ENCODE measurements at regions not wholly inside any gene's neighbourhood (a gene's known extent, or its start where the extent isn't known, plus 50 kb on each side); places are given as distances from the start of the nearest gene placed in this dataset.

DNA sequence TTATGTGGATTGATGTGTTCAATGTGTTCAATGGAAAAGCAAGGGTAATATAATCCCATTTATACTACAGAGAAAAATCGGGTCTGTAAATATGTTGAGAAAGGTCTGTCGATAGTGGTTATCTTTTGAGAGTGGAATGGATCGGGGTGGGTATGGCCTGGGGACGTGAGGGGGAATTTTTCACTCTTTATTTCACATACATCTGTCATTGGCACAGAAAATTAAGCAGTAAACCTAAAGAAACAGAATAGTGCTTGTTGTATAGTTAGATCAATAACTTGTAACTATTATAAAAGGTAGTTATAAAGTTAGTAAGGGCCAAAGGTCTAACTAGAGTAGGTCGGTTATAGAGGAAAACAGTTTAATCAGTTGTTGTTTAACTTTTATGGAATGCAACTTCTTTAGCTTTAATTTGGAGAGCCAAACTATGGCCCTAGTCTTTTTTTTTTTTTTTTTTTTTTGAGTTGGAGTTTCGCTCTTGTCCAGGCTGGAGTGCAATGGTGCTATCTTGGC is 66.1 kb upstream of the ABL1 start:
- Histone ChIP-seq H3K9me3 (ENCODE audit: control insufficient read depth, low read depth, low read length) (no peaks in the 10 kb centered on the region), H3K4me3 (ENCODE audit: low read length) (no peak overlapping the region), H3K4me1 (ENCODE audit: control insufficient read depth, insufficient read depth, low read length) (peaks cover 39% of the 10 kb centered on the region), H3K27ac (ENCODE audit: low read length) (peak overlapping the region; percentile 77), H3K36me3 (ENCODE audit: control insufficient read depth, insufficient read depth, low read length) (no peaks in the 10 kb centered on the region), H3K27me3 (ENCODE audit: control insufficient read depth, insufficient read depth, low read length) (no peaks in the 10 kb centered on the region)
- WGBS (ENCODE audit: insufficient coverage, low lambda C conversion rate): no CpG with 5 or more reads among the region's 6 CpGs
- peak in 1 of 2 donors; percentile 61 for DNase-seq

GRCh38 chr9:130770093-130770492 is 65.0 kb upstream of the ABL1 start:
- no CpG with 5 or more reads among the region's 3 CpGs for WGBS (ENCODE audit: insufficient coverage, low lambda C conversion rate)

DNA sequence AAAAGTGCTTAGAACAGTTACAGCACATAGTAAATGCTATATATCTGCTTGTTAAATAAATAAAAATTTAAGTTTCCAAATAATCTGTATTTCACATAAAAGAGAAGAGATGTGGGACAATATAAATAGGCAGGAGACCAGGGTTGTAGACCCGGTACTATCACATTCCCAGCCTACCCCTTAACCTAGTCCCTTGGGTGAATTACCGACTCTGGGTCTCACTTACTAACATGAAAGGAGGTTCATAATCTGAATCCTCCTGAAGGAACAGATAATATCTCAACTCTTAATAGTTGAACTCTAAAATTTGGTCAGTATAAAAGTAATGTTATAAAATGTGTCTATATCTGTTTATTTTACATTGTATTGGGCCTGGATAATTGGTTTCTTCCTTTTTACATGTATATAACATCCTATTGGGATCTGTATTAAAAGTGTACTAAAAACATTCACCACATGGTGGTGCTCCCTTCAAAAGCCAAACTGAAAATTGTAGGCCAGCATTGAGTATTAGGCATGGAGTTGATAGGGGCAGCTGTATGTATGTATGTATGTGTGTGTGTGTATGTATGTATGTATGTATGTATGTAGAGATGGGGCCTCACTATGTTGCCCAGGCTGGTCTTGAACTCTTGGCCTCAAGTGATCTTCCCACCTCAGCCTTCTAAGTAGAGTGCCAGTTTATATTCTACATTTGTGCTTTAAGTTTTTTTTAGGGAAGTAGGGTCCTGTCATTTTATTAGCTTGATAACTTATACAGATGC is 64.2 kb upstream of the ABL1 start:
- no peaks in the 10 kb centered on the region for H3K27me3 ChIP-seq (ENCODE audit: control insufficient read depth, insufficient read depth, low read length)
- no peak overlapping the region for H3K4me3 ChIP-seq (ENCODE audit: low read length)
- WGBS (ENCODE audit: insufficient coverage, low lambda C conversion rate): no CpG with 5 or more reads among the region's 2 CpGs
- no peak overlapping the region for H3K27ac ChIP-seq (ENCODE audit: low read length)
- peak in 1 of 2 donors; percentile 60 for DNase-seq
- H3K9me3 ChIP-seq (ENCODE audit: control insufficient read depth, low read depth, low read length): peaks cover 5% of the 10 kb centered on the region
- H3K36me3 ChIP-seq (ENCODE audit: control insufficient read depth, insufficient read depth, low read length): no peaks in the 10 kb centered on the region
- peaks cover 33% of the 10 kb centered on the region for H3K4me1 ChIP-seq (ENCODE audit: control insufficient read depth, insufficient read depth, low read length)

More at GRCh38 chr9:130770093-130770492, 65.0 kb upstream of the ABL1 start:
- peak overlapping the region; percentile 77 for H3K27ac ChIP-seq (ENCODE audit: low read length)
- no peak for DNase-seq
- H3K4me3 ChIP-seq (ENCODE audit: low read length): no peak overlapping the region
- H3K4me1 ChIP-seq (ENCODE audit: control insufficient read depth, insufficient read depth, low read length): peaks cover 39% of the 10 kb centered on the region
- H3K27me3 ChIP-seq (ENCODE audit: control insufficient read depth, insufficient read depth, low read length): no peaks in the 10 kb centered on the region
- H3K9me3 ChIP-seq (ENCODE audit: control insufficient read depth, low read depth, low read length): no peaks in the 10 kb centered on the region
- no peaks in the 10 kb centered on the region for H3K36me3 ChIP-seq (ENCODE audit: control insufficient read depth, insufficient read depth, low read length)

DNA sequence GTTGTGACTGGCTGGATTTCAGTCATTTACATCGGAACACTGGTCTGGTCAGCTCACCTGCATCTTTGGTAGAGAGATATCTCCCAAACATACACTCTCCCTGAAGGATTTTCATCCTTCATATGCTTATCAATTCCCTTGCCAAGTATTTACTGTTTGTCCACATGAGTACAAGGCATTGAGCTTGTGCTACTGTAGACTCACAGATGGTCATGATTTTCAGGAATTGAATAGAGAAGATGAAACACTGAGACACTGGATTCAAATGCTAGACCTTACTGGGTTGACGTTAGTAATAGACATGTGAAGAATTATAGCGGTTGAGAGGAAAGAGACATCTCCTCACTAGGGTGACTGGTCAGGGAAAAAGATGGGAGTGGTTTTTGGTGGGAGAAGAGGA is 62.9 kb upstream of the ABL1 start:
- peaks cover 5% of the 10 kb centered on the region for H3K9me3 ChIP-seq (ENCODE audit: control insufficient read depth, low read depth, low read length)
- DNase-seq: no peak
- no peaks in the 10 kb centered on the region for H3K27me3 ChIP-seq (ENCODE audit: control insufficient read depth, insufficient read depth, low read length)
- H3K27ac ChIP-seq (ENCODE audit: low read length): no peak overlapping the region
- 81% methylated on average over 2 of the region's 3 CpGs for WGBS (ENCODE audit: insufficient coverage, low lambda C conversion rate)
- no peaks in the 10 kb centered on the region for H3K36me3 ChIP-seq (ENCODE audit: control insufficient read depth, insufficient read depth, low read length)
- H3K4me3 ChIP-seq (ENCODE audit: low read length): no peak overlapping the region
- peaks cover 20% of the 10 kb centered on the region for H3K4me1 ChIP-seq (ENCODE audit: control insufficient read depth, insufficient read depth, low read length)

DNA sequence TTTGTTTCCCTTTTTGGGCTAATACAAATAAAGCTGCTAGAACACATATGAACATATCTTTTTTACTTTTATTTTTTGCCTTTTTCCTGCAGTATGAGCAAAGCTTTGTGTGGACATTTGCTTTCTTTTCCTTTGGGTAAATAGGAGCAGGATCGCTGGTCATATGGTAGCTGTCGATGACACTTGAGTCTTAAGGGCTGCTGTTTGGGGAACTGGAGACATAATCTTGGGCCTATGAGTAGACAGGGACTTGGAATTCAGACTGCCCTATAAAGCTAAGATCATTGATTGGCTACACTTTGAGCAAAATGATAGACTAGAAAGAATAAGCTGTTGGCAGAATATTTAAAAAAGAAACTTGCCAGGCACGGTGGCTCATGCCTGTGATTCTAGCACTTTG is 60.9 kb upstream of the ABL1 start:
- WGBS (ENCODE audit: insufficient coverage, low lambda C conversion rate): no CpG with 5 or more reads among the region's 3 CpGs
- no peak overlapping the region for H3K27ac ChIP-seq (ENCODE audit: low read length)
- DNase-seq: no peak
- H3K27me3 ChIP-seq (ENCODE audit: control insufficient read depth, insufficient read depth, low read length): no peaks in the 10 kb centered on the region
- no peaks in the 10 kb centered on the region for H3K36me3 ChIP-seq (ENCODE audit: control insufficient read depth, insufficient read depth, low read length)
- peaks cover 9% of the 10 kb centered on the region for H3K4me1 ChIP-seq (ENCODE audit: control insufficient read depth, insufficient read depth, low read length)
- H3K9me3 ChIP-seq (ENCODE audit: control insufficient read depth, low read depth, low read length): peaks cover 5% of the 10 kb centered on the region
- no peak overlapping the region for H3K4me3 ChIP-seq (ENCODE audit: low read length)

- WGBS (ENCODE audit: insufficient coverage, low lambda C conversion rate): 100% methylated on average over 5 of the region's 5 CpGs
Observed at GRCh38 chr9:130775336-130775991, 59.6 kb upstream of the ABL1 start.

GRCh38 chr9:130779153-130779855 is 55.8 kb upstream of the ABL1 start:
- no peak overlapping the region for H3K4me3 ChIP-seq (ENCODE audit: low read length)
- H3K9me3 ChIP-seq (ENCODE audit: control insufficient read depth, low read depth, low read length): peaks cover 5% of the 10 kb centered on the region
- no peaks in the 10 kb centered on the region for H3K27me3 ChIP-seq (ENCODE audit: control insufficient read depth, insufficient read depth, low read length)
- H3K36me3 ChIP-seq (ENCODE audit: control insufficient read depth, insufficient read depth, low read length): peaks cover 3% of the 10 kb centered on the region
- peak in 1 of 2 donors; percentile 24 for DNase-seq
- H3K27ac ChIP-seq (ENCODE audit: low read length): peak overlapping the region; percentile 14
- H3K4me1 ChIP-seq (ENCODE audit: control insufficient read depth, insufficient read depth, low read length): peaks cover 4% of the 10 kb centered on the region
- 36% methylated on average over 3 of the region's 9 CpGs for whole genome bisulfite sequencing (ENCODE audit: insufficient coverage, low lambda C conversion rate)

More at GRCh38 chr9:130775336-130775991, 59.6 kb upstream of the ABL1 start:
- H3K36me3 ChIP-seq (ENCODE audit: control insufficient read depth, insufficient read depth, low read length): no peaks in the 10 kb centered on the region
- H3K4me1 ChIP-seq (ENCODE audit: control insufficient read depth, insufficient read depth, low read length): peaks cover 7% of the 10 kb centered on the region
- H3K27ac ChIP-seq (ENCODE audit: low read length): no peak overlapping the region
- H3K4me3 ChIP-seq (ENCODE audit: low read length): no peak overlapping the region
- DNase-seq: no peak
- no peaks in the 10 kb centered on the region for H3K27me3 ChIP-seq (ENCODE audit: control insufficient read depth, insufficient read depth, low read length)
- H3K9me3 ChIP-seq (ENCODE audit: control insufficient read depth, low read depth, low read length): peaks cover 5% of the 10 kb centered on the region

- H3K36me3 ChIP-seq (ENCODE audit: control insufficient read depth, insufficient read depth, low read length): peaks cover 3% of the 10 kb centered on the region
- no peak for DNase-seq
- peaks cover 4% of the 10 kb centered on the region for H3K4me1 ChIP-seq (ENCODE audit: control insufficient read depth, insufficient read depth, low read length)
- peak overlapping the region; percentile 63 for H3K27ac ChIP-seq (ENCODE audit: low read length)
- H3K9me3 ChIP-seq (ENCODE audit: control insufficient read depth, low read depth, low read length): peaks cover 3% of the 10 kb centered on the region
- no CpG with 5 or more reads among the region's 4 CpGs for WGBS (ENCODE audit: insufficient coverage, low lambda C conversion rate)
- no peaks in the 10 kb centered on the region for H3K27me3 ChIP-seq (ENCODE audit: control insufficient read depth, insufficient read depth, low read length)
- H3K4me3 ChIP-seq (ENCODE audit: low read length): no peak overlapping the region
Observed at GRCh38 chr9:130780415-130780814, 54.6 kb upstream of the ABL1 start.

DNA sequence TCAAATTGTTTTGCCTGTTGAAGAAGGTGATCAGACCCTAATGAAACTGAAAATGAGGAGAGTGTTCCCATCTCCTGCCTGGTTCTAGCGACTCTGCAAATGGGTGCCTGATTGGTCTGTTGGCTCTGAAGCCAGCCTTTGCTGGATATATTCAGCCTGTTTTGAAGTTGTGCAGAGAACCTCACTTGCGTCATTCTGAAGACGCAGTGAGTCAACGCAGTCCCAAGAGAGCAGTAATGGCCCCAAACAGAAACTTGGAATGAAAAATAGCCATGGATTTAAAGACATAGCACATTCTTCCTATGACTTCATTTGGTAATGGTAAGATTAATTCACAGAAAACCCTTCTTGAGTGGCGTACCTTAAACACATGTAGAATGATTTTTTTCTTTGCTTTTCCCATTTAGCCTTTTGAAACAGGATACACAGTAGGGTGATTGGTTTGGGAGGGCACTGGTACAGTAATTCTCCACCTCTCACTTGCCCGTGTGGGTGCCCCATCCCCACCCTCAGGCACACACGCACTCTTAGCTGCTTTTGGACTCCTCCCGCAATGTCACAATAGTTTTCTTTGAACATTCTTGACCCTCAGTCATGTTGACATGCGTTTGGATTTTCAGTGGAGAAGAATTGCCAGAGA is 54.1 kb upstream of the ABL1 start:
- peak overlapping the region; percentile 63 for H3K27ac ChIP-seq (ENCODE audit: low read length)
- H3K36me3 ChIP-seq (ENCODE audit: control insufficient read depth, insufficient read depth, low read length): peaks cover 3% of the 10 kb centered on the region
- peak; percentile 45 to 63 for DNase-seq
- H3K4me1 ChIP-seq (ENCODE audit: control insufficient read depth, insufficient read depth, low read length): peaks cover 4% of the 10 kb centered on the region
- H3K4me3 ChIP-seq (ENCODE audit: low read length): no peak overlapping the region
- H3K27me3 ChIP-seq (ENCODE audit: control insufficient read depth, insufficient read depth, low read length): no peaks in the 10 kb centered on the region
- no peaks in the 10 kb centered on the region for H3K9me3 ChIP-seq (ENCODE audit: control insufficient read depth, low read depth, low read length)
- no CpG with 5 or more reads among the region's 9 CpGs for WGBS (ENCODE audit: insufficient coverage, low lambda C conversion rate)

DNA sequence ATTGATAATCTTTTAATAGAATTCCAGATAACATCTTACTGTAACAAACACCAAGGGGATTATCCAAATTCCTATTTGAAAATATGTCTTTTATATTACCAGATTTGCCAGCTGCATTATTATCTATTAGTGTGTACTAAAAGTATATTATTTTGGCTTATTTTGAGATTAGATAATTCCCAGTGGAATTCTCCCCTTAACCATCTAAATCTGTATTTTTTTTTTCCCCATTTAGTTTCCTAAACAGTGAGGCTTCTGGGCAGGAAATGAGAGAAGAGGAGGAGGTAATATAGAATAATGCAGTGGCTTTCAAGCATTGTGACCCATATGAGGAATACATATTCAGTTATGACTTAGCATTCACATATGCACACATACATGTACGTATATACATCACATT is 53.5 kb upstream of the ABL1 start:
- Histone ChIP-seq H3K4me1 (ENCODE audit: control insufficient read depth, insufficient read depth, low read length) (peaks cover 4% of the 10 kb centered on the region), H3K36me3 (ENCODE audit: control insufficient read depth, insufficient read depth, low read length) (peaks cover 3% of the 10 kb centered on the region), H3K27me3 (ENCODE audit: control insufficient read depth, insufficient read depth, low read length) (no peaks in the 10 kb centered on the region), H3K4me3 (ENCODE audit: low read length) (no peak overlapping the region), H3K9me3 (ENCODE audit: control insufficient read depth, low read depth, low read length) (no peaks in the 10 kb centered on the region), H3K27ac (ENCODE audit: low read length) (peak overlapping the region; percentile 63)
- DNase-seq: no peak
- 100% methylated on average over 1 of the region's 1 CpG for WGBS (ENCODE audit: insufficient coverage, low lambda C conversion rate)

Data from large intestine (tissue), 3 donors.